RPMI8226 (cell line): ENCODE measurements at regions not wholly inside any gene's neighbourhood (a gene's known extent, or its start where the extent isn't known, plus 50 kb on each side); places are given as distances from the start of the nearest gene placed in this dataset.

Experiments used
- DNase-seq: peaks from one replicate; pipeline ENCODE4 v3.0.0-alpha.2; 2015

GRCh38 chrY:21175505-21175904, 335.6 kb upstream of the RBMY1B start:
- no peak for DNase-seq

DNA sequence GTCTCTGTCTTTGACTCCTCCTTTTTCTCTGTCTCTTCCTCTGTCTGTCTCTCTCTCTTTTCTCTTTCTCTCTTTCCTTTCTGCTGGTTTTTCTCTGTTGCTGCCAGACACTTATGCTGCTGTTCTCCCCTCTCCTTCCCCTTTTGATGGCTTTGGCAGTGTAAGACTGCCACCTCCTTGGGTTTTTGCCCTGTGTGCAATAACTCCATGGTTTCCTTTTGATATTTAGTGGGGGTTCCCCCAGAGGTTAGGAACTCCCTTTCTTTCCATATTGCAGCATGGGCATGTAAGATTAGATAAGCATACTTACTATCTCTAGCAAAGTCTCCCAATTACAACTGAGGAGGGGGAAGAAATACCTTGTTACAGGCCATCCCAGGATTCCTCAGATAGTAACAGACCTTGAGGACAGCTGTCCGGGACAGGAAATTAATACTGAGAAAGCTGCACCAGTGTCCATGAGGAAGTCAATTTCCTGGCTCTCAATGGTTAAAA, 333.8 kb upstream of the RBMY1B start:
- DNase-seq = no peak

DNA sequence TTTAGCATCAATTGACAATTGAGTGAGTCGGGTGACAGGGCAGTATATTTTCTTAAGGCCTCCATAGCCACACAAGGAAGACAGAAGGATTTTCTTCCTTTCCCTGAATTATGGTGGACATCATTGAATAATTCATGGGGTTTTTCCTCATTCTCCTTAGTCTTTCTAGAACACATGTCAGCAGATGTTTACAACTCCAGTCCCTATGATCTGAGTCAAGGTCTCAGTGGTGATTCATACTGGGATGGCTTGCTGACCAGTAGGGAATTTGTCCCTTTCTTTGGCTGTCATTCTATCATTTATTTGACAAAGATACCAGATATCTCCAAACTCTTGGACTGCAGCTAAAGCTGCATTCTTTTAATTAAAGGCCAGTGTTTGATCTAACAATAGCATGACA, 332.9 kb upstream of the RBMY1B start:
- DNase-seq = no peak

- peak; percentile 13 for DNase-seq
These were observed 330.2 kb upstream of the RBMY1B start for GRCh38 chrY:21180921-21181320.

DNA sequence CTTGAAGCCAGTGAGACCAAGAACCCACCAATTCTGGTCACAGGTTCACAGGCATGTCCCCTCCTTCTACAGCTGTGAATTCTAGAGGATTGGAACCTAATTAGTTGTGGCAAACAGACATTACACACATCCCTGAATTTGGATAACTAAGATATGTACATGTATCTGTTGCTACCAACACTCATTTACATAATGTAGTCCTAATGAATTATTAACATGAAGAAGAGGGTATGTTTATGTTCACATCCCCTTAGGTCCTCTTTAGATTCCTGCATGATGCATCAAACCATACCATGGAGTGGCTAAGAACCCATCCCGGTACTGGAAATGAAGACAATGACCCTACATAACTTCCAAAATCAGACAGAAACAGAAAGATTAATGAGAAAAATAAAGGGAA, 326.9 kb upstream of the RBMY1B start:
- DNase-seq = no peak

GRCh38 chrY:21185419-21186105, 325.6 kb upstream of the RBMY1B start:
- no peak for DNase-seq

- no peak for DNase-seq
These were observed 318.4 kb upstream of the RBMY1B start for GRCh38 chrY:21192694-21193093.

DNA sequence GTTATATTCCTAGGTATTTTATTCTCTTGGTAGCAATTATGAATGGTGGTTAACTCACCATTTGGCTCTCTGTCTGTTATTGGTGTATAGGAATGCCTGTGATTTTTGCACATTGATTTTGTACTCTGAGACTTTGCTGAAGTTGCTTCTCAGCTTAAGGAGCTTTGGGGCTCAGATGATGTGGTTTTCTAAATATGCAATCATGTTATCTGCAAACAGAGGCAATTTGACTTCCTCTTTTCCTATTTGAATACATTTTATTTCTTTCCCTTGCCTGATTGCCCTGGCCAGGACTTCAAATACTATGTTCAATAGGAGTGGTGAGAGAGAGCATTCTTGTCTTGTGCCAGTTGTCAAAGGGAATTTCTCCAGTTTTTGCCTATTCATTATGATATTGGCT, 310.9 kb upstream of the RBMY1B start:
- no peak for DNase-seq

DNA sequence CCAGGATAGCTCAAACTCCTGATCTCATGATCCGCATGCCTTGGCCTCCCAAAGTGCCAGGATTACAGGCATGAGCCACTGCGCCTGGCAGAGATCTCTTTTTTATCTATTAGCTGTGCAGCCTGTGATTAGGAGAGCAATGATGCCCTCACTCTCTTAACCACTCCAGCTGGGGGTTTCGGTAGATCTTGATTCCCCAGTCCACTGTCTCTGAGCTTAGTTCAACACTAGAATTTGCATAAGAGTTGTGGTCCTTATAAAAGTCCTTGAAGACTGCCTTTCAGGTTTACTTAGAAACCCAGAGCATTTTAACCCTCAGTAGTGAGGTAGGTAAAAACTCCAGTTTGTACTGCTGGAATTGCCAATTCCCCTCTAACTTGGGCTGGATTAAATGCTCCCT, 283.3 kb upstream of the RBMY1B start:
- no peak for DNase-seq

GRCh38 chrY:21240221-21240620, 270.9 kb upstream of the RBMY1B start:
- no peak for DNase-seq

DNA sequence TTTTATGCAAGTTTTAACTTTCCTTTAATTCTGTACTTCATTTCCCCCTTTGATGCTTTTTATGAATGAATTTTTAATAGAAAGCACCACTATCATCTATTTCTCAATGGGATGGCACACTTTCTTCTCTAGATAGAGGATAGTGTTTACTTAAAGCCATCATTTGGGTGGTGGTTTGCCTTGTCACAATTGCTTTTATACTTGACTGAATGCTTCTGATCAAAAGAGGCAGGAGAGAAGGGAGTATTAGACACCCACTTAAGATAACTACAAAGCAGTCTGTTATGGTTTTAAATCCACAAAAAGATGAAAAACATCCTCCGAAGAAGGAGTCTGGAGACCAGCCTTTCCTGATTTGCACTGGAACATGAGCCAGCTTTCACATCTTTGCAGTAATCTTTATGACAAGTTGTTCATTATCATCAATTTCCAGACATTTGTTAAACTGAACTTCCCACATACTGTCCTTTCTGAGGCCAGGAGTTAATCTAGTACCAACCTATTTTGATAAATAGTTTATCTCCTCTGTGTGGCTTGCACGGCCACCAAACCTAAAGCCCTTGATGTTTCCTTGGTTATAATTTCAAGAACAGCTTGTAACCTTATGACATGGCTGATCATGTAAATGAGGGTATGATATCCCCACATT, 270.4 kb upstream of the RBMY1B start:
- no peak for DNase-seq

DNA sequence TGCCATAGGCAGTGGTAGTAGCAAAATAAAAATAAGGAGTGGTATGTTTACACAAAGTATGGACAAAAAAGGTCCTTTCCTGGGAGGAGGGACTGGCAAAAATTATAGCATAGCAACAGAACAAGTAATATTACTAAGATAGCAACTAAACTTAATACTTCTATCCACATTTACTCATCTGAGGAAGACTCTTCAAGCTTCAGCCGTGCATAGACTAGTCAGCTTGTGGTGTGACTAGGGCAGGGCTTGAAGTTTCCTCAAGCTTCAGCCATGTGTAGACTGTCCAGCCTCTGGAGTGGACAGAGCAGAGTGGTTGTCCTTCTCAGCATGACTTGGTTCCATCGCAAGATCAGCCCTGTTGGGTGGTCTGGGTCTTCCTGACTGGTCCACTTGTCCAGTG, 268.3 kb upstream of the RBMY1B start:
- no peak for DNase-seq

- no peak for DNase-seq
These were observed 264.4 kb upstream of the RBMY1B start for GRCh38 chrY:21246780-21247179.

- DNase-seq = no peak
These were observed 262.5 kb upstream of the RBMY1B start for GRCh38 chrY:21248591-21248990.

GRCh38 chrY:21253455-21254248, 257.5 kb upstream of the RBMY1B start:
- DNase-seq = no peak

DNA sequence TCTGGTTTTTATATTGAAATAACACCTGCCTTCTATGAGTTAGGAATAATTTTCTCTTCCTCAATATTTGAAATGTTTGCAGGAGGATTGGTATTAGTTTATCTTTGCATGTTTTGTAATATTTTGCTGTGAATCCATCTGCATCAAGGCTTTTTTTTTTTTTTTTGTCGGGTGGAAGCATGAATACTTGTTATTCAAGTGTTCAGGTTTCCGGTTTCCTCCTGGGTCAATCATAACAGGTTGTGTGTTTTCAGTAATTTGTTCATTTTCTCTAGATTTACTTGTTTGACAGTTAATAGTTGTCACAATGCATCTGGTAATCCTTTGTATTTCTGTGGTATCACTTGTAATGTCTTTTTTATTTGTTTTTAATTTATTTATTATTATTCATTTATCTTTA, 256.7 kb upstream of the RBMY1B start:
- no peak for DNase-seq

- DNase-seq = no peak
These were observed 254.3 kb upstream of the RBMY1B start for GRCh38 chrY:21256820-21257219.

- no peak for DNase-seq
These were observed 251.4 kb upstream of the RBMY1B start for GRCh38 chrY:21259707-21260106.

DNA sequence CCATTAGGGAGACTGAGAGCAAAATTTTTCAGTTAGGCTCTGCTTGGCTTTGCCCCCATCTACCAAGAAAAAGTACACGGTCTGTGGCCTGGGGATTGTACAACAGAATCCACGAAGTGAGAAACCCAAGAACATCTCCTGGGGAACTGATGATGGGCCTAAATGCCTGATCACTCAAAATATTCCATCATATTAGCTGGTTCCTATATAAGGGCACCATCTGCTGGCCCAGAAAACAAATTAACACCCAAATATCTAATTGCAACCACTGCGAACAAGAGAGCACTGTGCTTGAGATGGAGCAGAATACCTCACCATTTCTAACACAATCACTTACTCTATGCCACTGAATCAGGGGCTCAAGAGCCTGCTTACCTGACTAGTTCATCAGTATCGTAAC, 250.8 kb upstream of the RBMY1B start:
- no peak for DNase-seq

- no peak for DNase-seq
These were observed 250.0 kb upstream of the RBMY1B start for GRCh38 chrY:21261158-21261557.

- no peak for DNase-seq
These were observed 244.4 kb upstream of the RBMY1B start for GRCh38 chrY:21266751-21267150.

DNA sequence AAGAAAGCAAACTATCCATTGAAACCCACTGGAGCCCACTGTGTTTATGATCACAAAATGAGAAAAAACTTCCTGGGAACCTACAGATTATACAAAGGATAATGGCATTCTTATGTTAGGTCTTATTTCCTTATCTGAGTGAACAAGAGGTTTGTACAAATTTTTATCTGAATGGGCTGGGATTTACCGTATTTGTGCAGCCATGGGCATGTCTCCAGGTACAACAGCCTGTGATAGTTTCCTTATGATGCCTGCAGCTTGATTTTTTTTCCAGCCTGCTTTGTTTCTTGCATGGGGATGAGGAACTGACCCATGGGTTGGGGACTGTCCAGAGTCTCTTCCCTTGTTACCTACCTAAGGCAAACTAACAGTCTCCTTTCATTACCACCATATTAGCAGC, 244.0 kb upstream of the RBMY1B start:
- no peak for DNase-seq

DNA sequence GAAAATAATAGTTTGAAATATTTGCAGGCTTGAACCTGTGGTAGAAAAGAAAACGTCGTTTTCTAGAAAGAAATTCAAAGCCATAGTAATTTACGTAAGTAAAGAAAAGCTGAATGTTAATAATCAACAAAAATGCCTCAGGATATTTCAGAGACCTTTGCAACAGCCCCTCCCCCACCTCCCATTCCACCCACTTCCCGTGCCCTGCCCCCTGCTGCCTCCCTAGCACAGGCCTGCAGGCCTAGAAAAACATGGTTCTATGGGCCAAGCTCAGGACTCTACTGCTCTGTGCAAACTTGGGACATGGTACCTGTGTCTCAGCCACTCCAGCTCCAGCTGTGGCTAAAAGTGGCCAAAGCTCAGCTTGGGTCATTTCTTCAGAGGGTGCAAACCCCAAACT, 223.4 kb upstream of the RBMY1B start:
- DNase-seq = no peak

DNA sequence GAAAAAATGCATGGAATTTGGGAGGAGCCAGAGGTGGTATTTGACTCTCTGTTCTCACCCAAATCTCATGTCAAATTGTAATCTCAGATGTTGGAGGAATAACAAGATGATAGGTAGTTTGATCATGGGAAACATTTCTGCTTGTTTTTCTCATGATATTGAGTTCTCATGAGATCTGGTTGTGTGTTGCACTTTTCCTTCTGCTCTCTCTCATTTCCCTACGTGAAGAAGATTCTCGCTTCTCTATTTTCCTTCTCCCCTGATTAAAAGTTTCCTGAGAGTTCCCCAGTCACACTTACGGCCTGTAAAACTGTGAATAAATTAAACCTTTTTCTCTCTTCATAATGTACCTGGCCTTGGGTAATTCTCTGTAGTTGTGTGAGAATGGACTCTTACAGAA, 222.2 kb upstream of the RBMY1B start:
- no peak for DNase-seq
